ENCODE measurements at regions not wholly inside any gene's neighbourhood (a gene's known extent, or its start where the extent isn't known, plus 50 kb on each side); places are given as distances from the start of the nearest gene placed in this dataset.

- H3K4me3 ChIP-seq, result no peak overlapping the region
- no peaks in the 10 kb centered on the region for H3K36me3 ChIP-seq (ENCODE audit: control insufficient read depth in 4 of 4, insufficient read depth in 4 of 4, low read length in 4 of 4)
- H3K9me3 ChIP-seq (ENCODE audit: control insufficient read depth in 4 of 4, insufficient read depth in 3 of 4, low read length in 3 of 4), result peaks cover 0 to 2% (median 0%) of the 10 kb centered on the region in 4 donors
- H3K27ac ChIP-seq (ENCODE audit: low read depth in 1 of 2, low read length in 1 of 2), result no peak overlapping the region
- DNase-seq (no peak), ATAC-seq (ENCODE audit: insufficient read depth, low FRiP score) (no peak)
- H3K27me3 ChIP-seq (ENCODE audit: control insufficient read depth in 3 of 3, insufficient read depth in 3 of 3, low read length in 2 of 3), result no peaks in the 10 kb centered on the region
- no peak for TF ChIP-seq CTCF (IDR thresholded peaks at IDR 0.05; ENCODE audit: control extremely low read depth, extremely low read depth)
- no peak overlapping the region for H3K9ac ChIP-seq (ENCODE audit: insufficient read depth in 1 of 2, low read length in 2 of 2)
- H3K4me1 ChIP-seq (ENCODE audit: control insufficient read depth in 5 of 5, insufficient read depth in 5 of 5, low read length in 5 of 5), result no peaks in the 10 kb centered on the region
- 77 to 78% methylated on average over 3 of the region's 3 CpGs for WGBS, 2 donors
These were observed 614.7 kb upstream of the FOXG1 start for GRCh38 chr14:28151926-28152325.

GRCh38 chr14:28152453-28153044 is 614.0 kb upstream of the FOXG1 start:
- Histone ChIP-seq H3K9ac (ENCODE audit: insufficient read depth in 1 of 2, low read length in 2 of 2) (no peak overlapping the region), H3K27ac (ENCODE audit: low read depth in 1 of 2, low read length in 1 of 2) (no peak overlapping the region), H3K4me1 (ENCODE audit: control insufficient read depth in 5 of 5, insufficient read depth in 5 of 5, low read length in 5 of 5) (no peaks in the 10 kb centered on the region), H3K27me3 (ENCODE audit: control insufficient read depth in 3 of 3, insufficient read depth in 3 of 3, low read length in 2 of 3) (no peaks in the 10 kb centered on the region), H3K9me3 (ENCODE audit: control insufficient read depth in 4 of 4, insufficient read depth in 3 of 4, low read length in 3 of 4) (no peaks in the 10 kb centered on the region), H3K36me3 (ENCODE audit: control insufficient read depth in 4 of 4, insufficient read depth in 4 of 4, low read length in 4 of 4) (no peaks in the 10 kb centered on the region), H3K4me3 (no peak overlapping the region)
- ATAC-seq (ENCODE audit: insufficient read depth, low FRiP score) (no peak), DNase-seq (no peak)
- no peak for TF ChIP-seq CTCF (IDR thresholded peaks at IDR 0.05; ENCODE audit: control extremely low read depth, extremely low read depth)
- 58 to 69% methylated on average over 4 of the region's 4 CpGs for WGBS, 2 donors

- DNase-seq, result no peak
These were observed 609.2 kb upstream of the FOXG1 start for GRCh38 chr14:28157289-28157869.

More at GRCh38 chr14:28157289-28157869, 609.2 kb upstream of the FOXG1 start:
- no peak for TF ChIP-seq CTCF (IDR thresholded peaks at IDR 0.05; ENCODE audit: control extremely low read depth, extremely low read depth)
- no peaks in the 10 kb centered on the region for H3K36me3 ChIP-seq (ENCODE audit: control insufficient read depth in 4 of 4, insufficient read depth in 4 of 4, low read length in 4 of 4)
- H3K27me3 ChIP-seq (ENCODE audit: control insufficient read depth in 3 of 3, insufficient read depth in 3 of 3, low read length in 2 of 3), result no peaks in the 10 kb centered on the region
- no peak overlapping the region for H3K9ac ChIP-seq (ENCODE audit: insufficient read depth in 1 of 2, low read length in 2 of 2)
- 86 to 88% methylated on average over 14 of the region's 14 CpGs for WGBS, 2 donors
- no peak for ATAC-seq (ENCODE audit: insufficient read depth, low FRiP score)
- no peaks in the 10 kb centered on the region for H3K9me3 ChIP-seq (ENCODE audit: control insufficient read depth in 4 of 4, insufficient read depth in 3 of 4, low read length in 3 of 4)
- H3K4me3 ChIP-seq, result no peak overlapping the region
- H3K27ac ChIP-seq (ENCODE audit: low read depth in 1 of 2, low read length in 1 of 2), result no peak overlapping the region
- no peaks in the 10 kb centered on the region for H3K4me1 ChIP-seq (ENCODE audit: control insufficient read depth in 5 of 5, insufficient read depth in 5 of 5, low read length in 5 of 5)

Data from lung (tissue), 11 donors.